ENCODE measurements at regions not wholly inside any gene's neighbourhood (a gene's known extent, or its start where the extent isn't known, plus 50 kb on each side); places are given as distances from the start of the nearest gene placed in this dataset.

- intact Hi-C loops (cut with DNase I): no loop called here
- H3K4me1 ChIP-seq: no peaks in the 10 kb centered on the region
- no peaks in the 10 kb centered on the region for H3K36me3 ChIP-seq
- no peak for ATAC-seq
- no peaks in the 10 kb centered on the region for H3K9me3 ChIP-seq
- no peak for DNase-seq
- H3K27ac ChIP-seq: no peak overlapping the region
- H3K4me3 ChIP-seq: no peak overlapping the region
- TF ChIP-seq, protein P1, sequence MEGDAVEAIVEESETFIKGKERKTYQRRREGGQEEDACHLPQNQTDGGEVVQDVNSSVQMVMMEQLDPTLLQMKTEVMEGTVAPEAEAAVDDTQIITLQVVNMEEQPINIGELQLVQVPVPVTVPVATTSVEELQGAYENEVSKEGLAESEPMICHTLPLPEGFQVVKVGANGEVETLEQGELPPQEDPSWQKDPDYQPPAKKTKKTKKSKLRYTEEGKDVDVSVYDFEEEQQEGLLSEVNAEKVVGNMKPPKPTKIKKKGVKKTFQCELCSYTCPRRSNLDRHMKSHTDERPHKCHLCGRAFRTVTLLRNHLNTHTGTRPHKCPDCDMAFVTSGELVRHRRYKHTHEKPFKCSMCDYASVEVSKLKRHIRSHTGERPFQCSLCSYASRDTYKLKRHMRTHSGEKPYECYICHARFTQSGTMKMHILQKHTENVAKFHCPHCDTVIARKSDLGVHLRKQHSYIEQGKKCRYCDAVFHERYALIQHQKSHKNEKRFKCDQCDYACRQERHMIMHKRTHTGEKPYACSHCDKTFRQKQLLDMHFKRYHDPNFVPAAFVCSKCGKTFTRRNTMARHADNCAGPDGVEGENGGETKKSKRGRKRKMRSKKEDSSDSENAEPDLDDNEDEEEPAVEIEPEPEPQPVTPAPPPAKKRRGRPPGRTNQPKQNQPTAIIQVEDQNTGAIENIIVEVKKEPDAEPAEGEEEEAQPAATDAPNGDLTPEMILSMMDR (IDR thresholded peaks at IDR 0.05): no peak
- H3K27me3 ChIP-seq (ENCODE audit: low read depth): no peaks in the 10 kb centered on the region
Observed at GRCh38 chr10:4717670-4718069, 108.3 kb upstream of the AKR1E2 start.

GRCh38 chr10:4710858-4711257 is 115.1 kb upstream of the AKR1E2 start:
- intact Hi-C loops (cut with DNase I): no loop called here
- DNase-seq (no peak), ATAC-seq (no peak)
- Histone ChIP-seq H3K4me1 (no peaks in the 10 kb centered on the region), H3K9me3 (no peaks in the 10 kb centered on the region), H3K4me3 (no peak overlapping the region), H3K36me3 (no peaks in the 10 kb centered on the region), H3K27ac (no peak overlapping the region), H3K27me3 (ENCODE audit: low read depth) (no peaks in the 10 kb centered on the region)
- TF ChIP-seq, protein P1 (IDR thresholded peaks at IDR 0.05): no peak

DNA sequence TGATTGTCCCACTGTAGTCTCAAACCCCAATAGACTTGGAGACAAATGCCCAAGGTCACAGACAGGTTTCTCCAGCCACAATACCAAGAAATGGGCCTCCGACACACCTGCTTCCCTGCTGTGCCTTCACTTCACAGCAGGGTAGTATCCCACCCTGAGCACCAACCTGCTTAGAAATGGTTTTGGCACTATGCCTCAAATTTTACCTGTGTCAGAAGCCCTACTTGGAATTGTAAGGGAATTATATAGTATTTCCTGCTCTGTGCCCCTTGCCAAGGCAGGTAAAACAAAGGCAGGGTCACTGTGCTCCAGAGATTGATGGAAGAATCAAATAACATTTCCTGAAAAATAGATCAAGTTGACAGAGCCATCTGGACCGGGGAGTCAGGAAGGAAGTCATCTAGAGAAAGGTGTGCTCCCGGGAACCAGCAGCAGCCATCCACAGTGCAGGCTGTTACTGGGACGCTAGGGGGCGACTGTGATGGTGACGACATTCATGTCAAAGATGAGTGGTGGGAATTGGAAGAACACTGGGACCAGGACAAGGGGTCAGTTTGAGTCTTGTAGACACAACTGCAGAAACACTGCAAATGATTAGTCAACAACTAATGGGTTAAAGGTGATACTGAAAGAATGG is 117.8 kb upstream of the AKR1E2 start:
- intact Hi-C loops (cut with DNase I): no loop called here
- Histone ChIP-seq H3K4me3 (no peak overlapping the region), H3K27ac (no peak overlapping the region), H3K36me3 (no peaks in the 10 kb centered on the region), H3K27me3 (ENCODE audit: low read depth) (no peaks in the 10 kb centered on the region), H3K4me1 (peaks cover 17% of the 10 kb centered on the region), H3K9me3 (no peaks in the 10 kb centered on the region)
- no peak for DNase-seq
- ATAC-seq: no peak
- TF ChIP-seq, protein P1 (IDR thresholded peaks at IDR 0.05): no peak

DNA sequence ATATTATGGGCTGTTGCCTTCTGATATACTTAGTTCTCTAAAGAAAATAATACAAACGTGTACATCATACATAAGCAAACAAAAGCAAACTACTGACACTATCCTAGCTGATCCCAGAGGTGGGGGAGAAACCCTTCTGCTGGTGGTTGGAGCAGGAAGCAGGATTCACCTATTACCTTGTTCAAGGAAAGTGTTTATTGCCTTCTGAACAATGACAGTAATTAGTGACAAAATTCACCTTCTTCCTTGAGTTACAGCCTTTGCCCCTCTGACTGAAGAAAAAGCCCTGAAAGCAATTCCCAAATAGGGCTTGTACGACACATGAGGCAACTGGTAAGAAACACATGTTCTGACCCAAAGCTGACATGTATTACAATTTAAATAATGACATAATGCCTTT is 118.8 kb upstream of the AKR1E2 start:
- H3K4me1 ChIP-seq: peaks cover 17% of the 10 kb centered on the region
- ATAC-seq (no peak), DNase-seq (no peak)
- no peaks in the 10 kb centered on the region for H3K27me3 ChIP-seq (ENCODE audit: low read depth)
- no peaks in the 10 kb centered on the region for H3K36me3 ChIP-seq
- TF ChIP-seq, protein P1 (IDR thresholded peaks at IDR 0.05): no peak
- H3K4me3 ChIP-seq: no peak overlapping the region
- no peaks in the 10 kb centered on the region for H3K9me3 ChIP-seq
- intact Hi-C loops (cut with DNase I): no loop called here
- no peak overlapping the region for H3K27ac ChIP-seq

- H3K4me3 ChIP-seq: no peak overlapping the region
- H3K36me3 ChIP-seq: no peaks in the 10 kb centered on the region
- TF ChIP-seq, protein P1 (IDR thresholded peaks at IDR 0.05): no peak
- H3K27me3 ChIP-seq (ENCODE audit: low read depth): no peaks in the 10 kb centered on the region
- peak; percentile 35 to 79 for ATAC-seq
- intact Hi-C loops (cut with DNase I): no loop called here
- no peak for DNase-seq
- peak overlapping the region; percentile 32 for H3K27ac ChIP-seq
- no peaks in the 10 kb centered on the region for H3K9me3 ChIP-seq
- H3K4me1 ChIP-seq: peaks cover 17% of the 10 kb centered on the region
Observed at GRCh38 chr10:4704034-4704545, 121.9 kb upstream of the AKR1E2 start.

All from lower lobe of right lung (tissue), 2 donors.